ENCODE measurements at regions not wholly inside any gene's neighbourhood (a gene's known extent, or its start where the extent isn't known, plus 50 kb on each side); places are given as distances from the start of the nearest gene placed in this dataset.

DNA sequence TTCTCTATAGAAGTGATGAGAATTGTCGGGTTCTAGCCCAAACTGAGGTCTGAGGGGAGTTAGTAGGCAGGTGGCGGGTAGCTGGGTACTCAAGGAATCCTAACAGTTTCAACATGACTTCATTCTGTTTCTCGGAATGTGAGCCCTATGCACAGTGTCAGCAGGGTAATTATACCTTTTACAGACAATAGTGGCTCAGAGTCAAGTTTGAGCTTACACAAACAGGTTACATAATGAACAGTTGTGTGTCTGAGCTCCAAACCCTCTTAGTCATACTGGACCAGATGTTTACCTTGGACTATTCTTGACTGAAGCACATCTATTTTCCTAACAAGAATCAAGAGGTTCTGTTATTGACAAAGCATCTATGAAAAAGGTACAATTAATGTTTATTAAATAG lies 1066.7 kb upstream of the PCDH20 start:
- no peak overlapping the region for H3K27ac Mint-ChIP-seq
- DNase-seq (ENCODE audit: low spot score) (no peak), ATAC-seq (no peak)
- H3K36me3 ChIP-seq (ENCODE audit: insufficient read depth): no peaks in the 10 kb centered on the region
- H3K27ac ChIP-seq (ENCODE audit: low read depth): no peak overlapping the region
- H3K4me1 Mint-ChIP-seq: peaks cover 8% of the 10 kb centered on the region
- H3K79me2 ChIP-seq (replicated peaks; ENCODE audit: insufficient read depth): no peaks in the 10 kb centered on the region
- H3F3A ChIP-seq (replicated peaks; ENCODE audit: low read depth): no peaks in the 10 kb centered on the region
- no peaks in the 10 kb centered on the region for H3K27me3 Mint-ChIP-seq (ENCODE audit: insufficient read depth, low read depth, poor library complexity)
- no peak overlapping the region for H2AFZ ChIP-seq
- no peaks in the 10 kb centered on the region; the same call in 1 of the 2 replicates for H3K9me2 ChIP-seq (ENCODE audit: insufficient read depth)
- H3K27me3 ChIP-seq (ENCODE audit: insufficient read depth): no peaks in the 10 kb centered on the region
- H4K20me1 ChIP-seq (replicated peaks; ENCODE audit: insufficient read depth): no peaks in the 10 kb centered on the region
- no peak for TF ChIP-seq ZNF331 (CRISPR knock-in tag; IDR thresholded peaks at IDR 0.05; ENCODE audit: low read depth)
- TF ChIP-seq POLR2AphosphoS5 (IDR thresholded peaks at IDR 0.05; ENCODE audit: low read depth): no peak
- no peak for TF ChIP-seq EZH2phosphoT487 (IDR thresholded peaks at IDR 0.05; ENCODE audit: unreplicated experiment)
- no peak for TF ChIP-seq REST (IDR thresholded peaks at IDR 0.05; ENCODE audit: unreplicated experiment)
- TF ChIP-seq EZH2 (IDR thresholded peaks at IDR 0.05; ENCODE audit: low read depth, unreplicated experiment): no peak
- TF ChIP-seq ETS1 (IDR thresholded peaks at IDR 0.05): no peak
- no peak for TF ChIP-seq ZNF114 (CRISPR knock-in tag; IDR thresholded peaks at IDR 0.05)
- TF ChIP-seq, protein P1, sequence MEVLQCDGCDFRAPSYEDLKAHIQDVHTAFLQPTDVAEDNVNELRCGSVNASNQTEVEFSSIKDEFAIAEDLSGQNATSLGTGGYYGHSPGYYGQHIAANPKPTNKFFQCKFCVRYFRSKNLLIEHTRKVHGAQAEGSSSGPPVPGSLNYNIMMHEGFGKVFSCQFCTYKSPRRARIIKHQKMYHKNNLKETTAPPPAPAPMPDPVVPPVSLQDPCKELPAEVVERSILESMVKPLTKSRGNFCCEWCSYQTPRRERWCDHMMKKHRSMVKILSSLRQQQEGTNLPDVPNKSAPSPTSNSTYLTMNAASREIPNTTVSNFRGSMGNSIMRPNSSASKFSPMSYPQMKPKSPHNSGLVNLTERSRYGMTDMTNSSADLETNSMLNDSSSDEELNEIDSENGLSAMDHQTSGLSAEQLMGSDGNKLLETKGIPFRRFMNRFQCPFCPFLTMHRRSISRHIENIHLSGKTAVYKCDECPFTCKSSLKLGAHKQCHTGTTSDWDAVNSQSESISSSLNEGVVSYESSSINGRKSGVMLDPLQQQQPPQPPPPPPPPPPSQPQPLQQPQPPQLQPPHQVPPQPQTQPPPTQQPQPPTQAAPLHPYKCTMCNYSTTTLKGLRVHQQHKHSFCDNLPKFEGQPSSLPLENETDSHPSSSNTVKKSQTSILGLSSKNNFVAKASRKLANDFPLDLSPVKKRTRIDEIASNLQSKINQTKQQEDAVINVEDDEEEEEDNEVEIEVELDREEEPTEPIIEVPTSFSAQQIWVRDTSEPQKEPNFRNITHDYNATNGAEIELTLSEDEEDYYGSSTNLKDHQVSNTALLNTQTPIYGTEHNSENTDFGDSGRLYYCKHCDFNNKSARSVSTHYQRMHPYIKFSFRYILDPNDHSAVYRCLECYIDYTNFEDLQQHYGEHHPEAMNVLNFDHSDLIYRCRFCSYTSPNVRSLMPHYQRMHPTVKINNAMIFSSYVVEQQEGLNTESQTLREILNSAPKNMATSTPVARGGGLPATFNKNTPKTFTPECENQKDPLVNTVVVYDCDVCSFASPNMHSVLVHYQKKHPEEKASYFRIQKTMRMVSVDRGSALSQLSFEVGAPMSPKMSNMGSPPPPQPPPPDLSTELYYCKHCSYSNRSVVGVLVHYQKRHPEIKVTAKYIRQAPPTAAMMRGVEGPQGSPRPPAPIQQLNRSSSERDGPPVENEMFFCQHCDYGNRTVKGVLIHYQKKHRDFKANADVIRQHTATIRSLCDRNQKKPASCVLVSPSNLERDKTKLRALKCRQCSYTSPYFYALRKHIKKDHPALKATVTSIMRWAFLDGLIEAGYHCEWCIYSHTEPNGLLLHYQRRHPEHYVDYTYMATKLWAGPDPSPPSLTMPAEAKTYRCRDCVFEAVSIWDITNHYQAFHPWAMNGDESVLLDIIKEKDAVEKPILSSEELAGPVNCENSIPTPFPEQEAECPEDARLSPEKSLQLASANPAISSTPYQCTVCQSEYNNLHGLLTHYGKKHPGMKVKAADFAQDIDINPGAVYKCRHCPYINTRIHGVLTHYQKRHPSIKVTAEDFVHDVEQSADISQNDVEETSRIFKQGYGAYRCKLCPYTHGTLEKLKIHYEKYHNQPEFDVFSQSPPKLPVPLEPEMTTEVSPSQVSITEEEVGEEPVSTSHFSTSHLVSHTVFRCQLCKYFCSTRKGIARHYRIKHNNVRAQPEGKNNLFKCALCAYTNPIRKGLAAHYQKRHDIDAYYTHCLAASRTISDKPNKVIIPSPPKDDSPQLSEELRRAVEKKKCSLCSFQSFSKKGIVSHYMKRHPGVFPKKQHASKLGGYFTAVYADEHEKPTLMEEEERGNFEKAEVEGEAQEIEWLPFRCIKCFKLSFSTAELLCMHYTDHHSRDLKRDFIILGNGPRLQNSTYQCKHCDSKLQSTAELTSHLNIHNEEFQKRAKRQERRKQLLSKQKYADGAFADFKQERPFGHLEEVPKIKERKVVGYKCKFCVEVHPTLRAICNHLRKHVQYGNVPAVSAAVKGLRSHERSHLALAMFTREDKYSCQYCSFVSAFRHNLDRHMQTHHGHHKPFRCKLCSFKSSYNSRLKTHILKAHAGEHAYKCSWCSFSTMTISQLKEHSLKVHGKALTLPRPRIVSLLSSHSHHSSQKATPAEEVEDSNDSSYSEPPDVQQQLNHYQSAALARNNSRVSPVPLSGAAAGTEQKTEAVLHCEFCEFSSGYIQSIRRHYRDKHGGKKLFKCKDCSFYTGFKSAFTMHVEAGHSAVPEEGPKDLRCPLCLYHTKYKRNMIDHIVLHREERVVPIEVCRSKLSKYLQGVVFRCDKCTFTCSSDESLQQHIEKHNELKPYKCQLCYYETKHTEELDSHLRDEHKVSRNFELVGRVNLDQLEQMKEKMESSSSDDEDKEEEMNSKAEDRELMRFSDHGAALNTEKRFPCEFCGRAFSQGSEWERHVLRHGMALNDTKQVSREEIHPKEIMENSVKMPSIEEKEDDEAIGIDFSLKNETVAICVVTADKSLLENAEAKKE (CRISPR knock-in tag; IDR thresholded peaks at IDR 0.05): no peak
- no peak for TF ChIP-seq NANOG (IDR thresholded peaks at IDR 0.05; ENCODE audit: borderline replicate concordance)
- no peak for TF ChIP-seq CREB1 (CRISPR knock-in tag; IDR thresholded peaks at IDR 0.05; ENCODE audit: low read depth)
- TF ChIP-seq, protein P2, sequence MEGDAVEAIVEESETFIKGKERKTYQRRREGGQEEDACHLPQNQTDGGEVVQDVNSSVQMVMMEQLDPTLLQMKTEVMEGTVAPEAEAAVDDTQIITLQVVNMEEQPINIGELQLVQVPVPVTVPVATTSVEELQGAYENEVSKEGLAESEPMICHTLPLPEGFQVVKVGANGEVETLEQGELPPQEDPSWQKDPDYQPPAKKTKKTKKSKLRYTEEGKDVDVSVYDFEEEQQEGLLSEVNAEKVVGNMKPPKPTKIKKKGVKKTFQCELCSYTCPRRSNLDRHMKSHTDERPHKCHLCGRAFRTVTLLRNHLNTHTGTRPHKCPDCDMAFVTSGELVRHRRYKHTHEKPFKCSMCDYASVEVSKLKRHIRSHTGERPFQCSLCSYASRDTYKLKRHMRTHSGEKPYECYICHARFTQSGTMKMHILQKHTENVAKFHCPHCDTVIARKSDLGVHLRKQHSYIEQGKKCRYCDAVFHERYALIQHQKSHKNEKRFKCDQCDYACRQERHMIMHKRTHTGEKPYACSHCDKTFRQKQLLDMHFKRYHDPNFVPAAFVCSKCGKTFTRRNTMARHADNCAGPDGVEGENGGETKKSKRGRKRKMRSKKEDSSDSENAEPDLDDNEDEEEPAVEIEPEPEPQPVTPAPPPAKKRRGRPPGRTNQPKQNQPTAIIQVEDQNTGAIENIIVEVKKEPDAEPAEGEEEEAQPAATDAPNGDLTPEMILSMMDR (conservative IDR thresholded peaks at IDR 0.05; ENCODE audit: low read depth in 2 of 2): no peak
- no peak for TF ChIP-seq STAT1 (IDR thresholded peaks at IDR 0.05; ENCODE audit: unreplicated experiment)
- TF ChIP-seq JUNB (IDR thresholded peaks at IDR 0.05; ENCODE audit: unreplicated experiment): no peak
- no peaks in the 10 kb centered on the region for H3K4me1 ChIP-seq (ENCODE audit: insufficient read depth)
- H3K4me3 Mint-ChIP-seq: no peak overlapping the region
- no peaks in the 10 kb centered on the region for H3K36me3 Mint-ChIP-seq (ENCODE audit: low read depth)
- no peak overlapping the region for H3K4me2 ChIP-seq
- H3K9me3 Mint-ChIP-seq: no peaks in the 10 kb centered on the region
- no peak overlapping the region for H3K4me3 ChIP-seq

Data from GM23338 (cell line).